Activated B cell treated with CpG ODN at 0.5 μM for 24 hours (primary cell): ENCODE measurements at regions not wholly inside any gene's neighbourhood (a gene's known extent, or its start where the extent isn't known, plus 50 kb on each side); places are given as distances from the start of the nearest gene placed in this dataset.

Experiments used
- ATAC-seq: fragments of 200-7000 bp; cut with Tn5 transposase; one replicate; pipeline ENCODE4 v1.10.0; 2021; ENCODE audit warnings: low read depth, mild to moderate bottlenecking, moderate library complexity
- CTCF ChIA-PET: fragments of 350-600 bp; sonication (Branson Sonifier 250); formaldehyde crosslinking; loops from one replicate; lab custom pipeline; 2021; ENCODE audit warnings: antibody characterized with exemption; lab: Charles Lee
- POLR2A ChIA-PET: fragments of 350-600 bp; sonication (Branson Sonifier 250); formaldehyde crosslinking; loops from one replicate; lab custom pipeline; 2021; ENCODE audit warnings: antibody characterized with exemption; lab: Charles Lee
- DNase-seq: peaks from one replicate; pipeline ENCODE4 v3.0.0; 2022
- H3K27ac Mint-ChIP-seq: one replicate; pipeline ENCODE4 v1.8.0; 2020; ENCODE audit warnings: mixed read lengths
- H3K27me3 Mint-ChIP-seq: one replicate; pipeline ENCODE4 v1.8.0; 2021; ENCODE audit warnings: mixed read lengths
- H3K36me3 Mint-ChIP-seq: one replicate; pipeline ENCODE4 v1.8.0; 2021; ENCODE audit warnings: low read depth, mixed read lengths
- H3K4me1 Mint-ChIP-seq: one replicate; pipeline ENCODE4 v1.8.0; 2021; ENCODE audit warnings: mixed read lengths
- H3K4me3 Mint-ChIP-seq: one replicate; pipeline ENCODE4 v1.8.0; 2020; ENCODE audit warnings: mild to moderate bottlenecking, mixed read lengths
- H3K9me3 Mint-ChIP-seq: one replicate; pipeline ENCODE4 v1.8.0; 2020; ENCODE audit warnings: mixed read lengths
- CTCF ChIP-seq: fragments of 200-600 bp; IDR thresholded peaks from one replicate; pipeline ENCODE4 v1.8.0; 2022; ENCODE audit warnings: antibody characterized with exemption, mild to moderate bottlenecking
- intact Hi-C: fragments of 100-400 bp; cut with micrococcal nuclease; formaldehyde crosslinking; loops from one replicate; pipeline ENCODE4 v1.15.1; 2024

DNA sequence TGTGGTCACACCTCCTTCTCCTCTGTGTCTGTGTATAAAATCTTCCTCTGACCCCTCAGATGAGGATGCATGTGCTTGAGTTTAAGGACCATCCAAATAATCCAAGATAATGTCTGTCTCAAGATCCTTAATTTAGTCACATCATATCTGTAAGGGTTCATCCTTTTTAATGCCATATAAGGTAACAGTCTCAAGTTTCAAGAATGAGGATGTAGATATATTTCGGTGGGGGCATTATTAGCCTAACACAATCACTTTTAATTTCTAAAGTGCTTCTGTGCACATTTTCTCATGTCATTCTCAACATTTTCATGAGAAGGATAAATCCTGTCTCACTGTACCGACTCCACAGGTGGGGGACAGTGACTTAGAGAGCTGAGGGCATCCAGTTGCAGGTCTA is 235.3 kb downstream of the BUB3 start:
- intact Hi-C loops = no loop called here
- ChIA-PET POLR2A (no interaction called here), CTCF (no interaction called here)
- Mint-ChIP-seq H3K27ac (no peak overlapping the region), H3K4me1 (no peaks in the 10 kb centered on the region), H3K36me3 (no peaks in the 10 kb centered on the region), H3K9me3 (peaks cover 3% of the 10 kb centered on the region), H3K4me3 (no peak overlapping the region), H3K27me3 (no peaks in the 10 kb centered on the region)
- DNase-seq (no peak), ATAC-seq (no peak)
- no peak for TF ChIP-seq CTCF

DNA sequence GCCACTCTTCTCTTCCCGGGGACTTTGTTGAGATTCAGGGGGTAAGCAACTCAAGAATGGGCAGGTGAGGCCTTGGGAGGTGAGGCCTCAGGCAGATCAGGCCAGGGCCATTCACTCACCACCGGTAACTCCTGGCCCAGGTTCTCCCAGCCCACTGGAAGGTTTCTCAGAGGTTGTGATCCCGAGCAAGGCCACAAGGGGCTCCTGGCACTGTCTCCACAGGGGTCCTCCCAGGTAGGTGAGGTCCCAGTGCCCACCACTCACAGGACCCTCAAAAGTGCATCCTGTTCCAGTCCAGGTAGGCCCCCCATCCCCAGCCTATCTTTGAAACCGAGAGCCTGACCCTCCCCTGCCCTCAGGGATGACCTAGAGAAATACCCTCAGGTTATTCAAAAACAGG is 236.1 kb downstream of the BUB3 start:
- Mint-ChIP-seq H3K27ac (no peak overlapping the region), H3K36me3 (no peaks in the 10 kb centered on the region), H3K4me1 (peaks cover 2% of the 10 kb centered on the region), H3K4me3 (no peak overlapping the region), H3K27me3 (no peaks in the 10 kb centered on the region), H3K9me3 (peaks cover 5% of the 10 kb centered on the region)
- intact Hi-C loops = loop anchor here (10.0 kb wide), 1 partner anchor 164 kb away; no protein-coding TSS in a partner anchor
- TF ChIP-seq CTCF = no peak
- DNase-seq (no peak), ATAC-seq (no peak)
- CTCF ChIA-PET = no interaction called here
- POLR2A ChIA-PET = no interaction called here

GRCh38 chr10:123390874-123391273 is 236.7 kb downstream of the BUB3 start:
- Mint-ChIP-seq H3K4me3 (no peak overlapping the region), H3K4me1 (peaks cover 2% of the 10 kb centered on the region), H3K36me3 (no peaks in the 10 kb centered on the region), H3K27me3 (no peaks in the 10 kb centered on the region), H3K27ac (no peak overlapping the region), H3K9me3 (peaks cover 6% of the 10 kb centered on the region)
- DNase-seq = no peak
- intact Hi-C loops = loop anchor here (10.0 kb wide), 1 partner anchor 164 kb away; no protein-coding TSS in a partner anchor
- no peak for TF ChIP-seq CTCF
- CTCF ChIA-PET = no interaction called here
- no peak for ATAC-seq
- POLR2A ChIA-PET = interaction anchor here (1.3 to 1.9 kb wide), 2 partner anchors 11 to 163 kb away, joined by 5 to 9 read pairs; no protein-coding TSS in a partner anchor

GRCh38 chr10:123391275-123392028 is 237.2 kb downstream of the BUB3 start:
- Mint-ChIP-seq H3K9me3 (peaks cover 5% of the 10 kb centered on the region), H3K4me1 (peaks cover 2% of the 10 kb centered on the region), H3K4me3 (no peak overlapping the region), H3K36me3 (no peaks in the 10 kb centered on the region), H3K27me3 (no peaks in the 10 kb centered on the region), H3K27ac (no peak overlapping the region)
- ChIA-PET POLR2A (interaction anchor here (1.3 to 1.9 kb wide), 2 partner anchors 11 to 162 kb away, joined by 5 to 9 read pairs; no protein-coding TSS in a partner anchor), CTCF (no interaction called here)
- TF ChIP-seq CTCF = no peak
- intact Hi-C loops = loop anchor here (1.0 to 10.0 kb wide), 2 partner anchors 11 to 163 kb away; no protein-coding TSS in a partner anchor
- DNase-seq (no peak), ATAC-seq (peak; percentile 35)

GRCh38 chr10:123392182-123392963 is 238.2 kb downstream of the BUB3 start:
- intact Hi-C loops = loop anchor here (1.0 to 10.0 kb wide), 2 partner anchors 10 to 162 kb away; no protein-coding TSS in a partner anchor
- Mint-ChIP-seq H3K27me3 (no peaks in the 10 kb centered on the region), H3K9me3 (peaks cover 5% of the 10 kb centered on the region), H3K4me1 (peaks cover 3% of the 10 kb centered on the region), H3K36me3 (no peaks in the 10 kb centered on the region), H3K27ac (no peak overlapping the region), H3K4me3 (no peak overlapping the region)
- ATAC-seq (peak; percentile 84), DNase-seq (no peak)
- POLR2A ChIA-PET = interaction anchor here (1.3 to 1.9 kb wide), 2 partner anchors 10 to 162 kb away, joined by 5 to 9 read pairs; no protein-coding TSS in a partner anchor
- CTCF ChIA-PET = no interaction called here
- TF ChIP-seq CTCF = no peak
